Natural killer cell (primary cell): ENCODE measurements at regions not wholly inside any gene's neighbourhood (a gene's known extent, or its start where the extent isn't known, plus 50 kb on each side); places are given as distances from the start of the nearest gene placed in this dataset.
A peak's percentile ranks its signal among the peaks of the same experiment; 100 is the strongest.

Source experiments
- ATAC-seq, 3 donors: fragments of 150-1000 bp in 2 of 3; fragments of 200-7000 bp in 1 of 3; cut with Tn5 transposase; 1 replicate in 1 of 3; 2 replicates in 2 of 3; pipeline ENCODE4 v1.10.0; 2021; ENCODE audit warnings: mild to moderate bottlenecking in 2 of 3, moderate library complexity in 2 of 3
- DNase-seq, 2 donors: peaks; one replicate each; pipeline versions ENCODE4 v3.0.0 to v3.0.0-alpha.2; 2013 to 2021; ENCODE audit warnings: mixed read lengths in 1 of 2
- H3K27ac ChIP-seq: one replicate; pipeline ENCODE4 v1.5.1; 2013; ENCODE audit warnings: mild to moderate bottlenecking, low read length
- H3K27me3 ChIP-seq: one replicate; pipeline ENCODE4 v1.6.1; 2013; ENCODE audit warnings: low read length; ENCODE audit not compliant: control insufficient read depth, insufficient read depth
- H3K36me3 ChIP-seq: one replicate; pipeline ENCODE4 v1.6.1; 2013; ENCODE audit warnings: low read length; ENCODE audit not compliant: control insufficient read depth, insufficient read depth
- H3K4me1 ChIP-seq: one replicate; pipeline ENCODE4 v1.6.1; 2013; ENCODE audit warnings: low read length; ENCODE audit not compliant: control insufficient read depth, insufficient read depth
- H3K4me3 ChIP-seq: one replicate; pipeline ENCODE4 v1.5.1; 2013; ENCODE audit warnings: low read length
- H3K9me3 ChIP-seq: one replicate; pipeline ENCODE4 v1.6.1; 2013; ENCODE audit warnings: low read length; ENCODE audit not compliant: control insufficient read depth, insufficient read depth
- H3K27ac Mint-ChIP-seq, 2 donors: one replicate each; pipeline ENCODE4 v1.8.0; 2022; ENCODE audit warnings: mild to moderate bottlenecking in 2 of 2, mixed read lengths in 2 of 2, moderate library complexity in 1 of 2
- H3K27me3 Mint-ChIP-seq, 2 donors: one replicate each; pipeline ENCODE4 v1.8.0; 2022; ENCODE audit warnings: low read depth in 2 of 2, mixed read lengths in 2 of 2
- H3K36me3 Mint-ChIP-seq: one replicate; pipeline ENCODE4 v1.8.0; 2022; ENCODE audit warnings: mixed read lengths
- H3K4me1 Mint-ChIP-seq, 2 donors: one replicate each; pipeline ENCODE4 v1.8.0; 2022; ENCODE audit warnings: mixed read lengths in 2 of 2
- H3K4me3 Mint-ChIP-seq: one replicate; pipeline ENCODE4 v1.8.0; 2022; ENCODE audit warnings: mild to moderate bottlenecking, moderate library complexity, mixed read lengths
- H3K9me3 Mint-ChIP-seq, 2 donors: one replicate each; pipeline ENCODE4 v1.8.0; 2022; ENCODE audit warnings: mixed read lengths in 2 of 2
- WGBS: methylation state at CpG from one replicate; pipeline ENCODE4 v1.1.7; 2013; ENCODE audit warnings: missing lambda C conversion rate; ENCODE audit not compliant: insufficient coverage; 5-methylcytosine and 5-hydroxymethylcytosine counted together
- intact Hi-C: fragments of 100-400 bp; cut with micrococcal nuclease; formaldehyde crosslinking; loops from one replicate; pipeline ENCODE4 v1.14.2; 2022
- TF ChIP-seq, protein P1 (sequence below): fragments of 200-600 bp; IDR thresholded peaks from one replicate; pipeline ENCODE4 v1.8.0; 2022; ENCODE audit warnings: antibody characterized with exemption

- TF ChIP-seq, protein P1, sequence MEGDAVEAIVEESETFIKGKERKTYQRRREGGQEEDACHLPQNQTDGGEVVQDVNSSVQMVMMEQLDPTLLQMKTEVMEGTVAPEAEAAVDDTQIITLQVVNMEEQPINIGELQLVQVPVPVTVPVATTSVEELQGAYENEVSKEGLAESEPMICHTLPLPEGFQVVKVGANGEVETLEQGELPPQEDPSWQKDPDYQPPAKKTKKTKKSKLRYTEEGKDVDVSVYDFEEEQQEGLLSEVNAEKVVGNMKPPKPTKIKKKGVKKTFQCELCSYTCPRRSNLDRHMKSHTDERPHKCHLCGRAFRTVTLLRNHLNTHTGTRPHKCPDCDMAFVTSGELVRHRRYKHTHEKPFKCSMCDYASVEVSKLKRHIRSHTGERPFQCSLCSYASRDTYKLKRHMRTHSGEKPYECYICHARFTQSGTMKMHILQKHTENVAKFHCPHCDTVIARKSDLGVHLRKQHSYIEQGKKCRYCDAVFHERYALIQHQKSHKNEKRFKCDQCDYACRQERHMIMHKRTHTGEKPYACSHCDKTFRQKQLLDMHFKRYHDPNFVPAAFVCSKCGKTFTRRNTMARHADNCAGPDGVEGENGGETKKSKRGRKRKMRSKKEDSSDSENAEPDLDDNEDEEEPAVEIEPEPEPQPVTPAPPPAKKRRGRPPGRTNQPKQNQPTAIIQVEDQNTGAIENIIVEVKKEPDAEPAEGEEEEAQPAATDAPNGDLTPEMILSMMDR, result no peak
- H3K27ac ChIP-seq, result no peak overlapping the region
- no peaks in the 10 kb centered on the region for H3K27me3 ChIP-seq
- Mint-ChIP-seq H3K9me3 (no peaks in the 10 kb centered on the region), H3K4me3 (no peak overlapping the region), H3K4me1 (peaks cover 18 to 20% of the 10 kb centered on the region in 2 donors), H3K27ac (no peak overlapping the region), H3K27me3 (peaks cover 4 to 10% of the 10 kb centered on the region in 2 donors), H3K36me3 (no peaks in the 10 kb centered on the region)
- ATAC-seq (no peak), DNase-seq (no peak)
- peaks cover 14% of the 10 kb centered on the region for H3K4me1 ChIP-seq
- WGBS, result 91% methylated on average over 7 of the region's 7 CpGs
- intact Hi-C loops, result loop anchor here (10.0 kb wide), 1 partner anchor 60 kb away; no protein-coding TSS in a partner anchor
- no peaks in the 10 kb centered on the region for H3K36me3 ChIP-seq
- H3K4me3 ChIP-seq, result no peak overlapping the region
- H3K9me3 ChIP-seq, result no peaks in the 10 kb centered on the region
Measured at GRCh38 chr15:62855085-62855476, 187.5 kb upstream of the TPM1 start.

DNA sequence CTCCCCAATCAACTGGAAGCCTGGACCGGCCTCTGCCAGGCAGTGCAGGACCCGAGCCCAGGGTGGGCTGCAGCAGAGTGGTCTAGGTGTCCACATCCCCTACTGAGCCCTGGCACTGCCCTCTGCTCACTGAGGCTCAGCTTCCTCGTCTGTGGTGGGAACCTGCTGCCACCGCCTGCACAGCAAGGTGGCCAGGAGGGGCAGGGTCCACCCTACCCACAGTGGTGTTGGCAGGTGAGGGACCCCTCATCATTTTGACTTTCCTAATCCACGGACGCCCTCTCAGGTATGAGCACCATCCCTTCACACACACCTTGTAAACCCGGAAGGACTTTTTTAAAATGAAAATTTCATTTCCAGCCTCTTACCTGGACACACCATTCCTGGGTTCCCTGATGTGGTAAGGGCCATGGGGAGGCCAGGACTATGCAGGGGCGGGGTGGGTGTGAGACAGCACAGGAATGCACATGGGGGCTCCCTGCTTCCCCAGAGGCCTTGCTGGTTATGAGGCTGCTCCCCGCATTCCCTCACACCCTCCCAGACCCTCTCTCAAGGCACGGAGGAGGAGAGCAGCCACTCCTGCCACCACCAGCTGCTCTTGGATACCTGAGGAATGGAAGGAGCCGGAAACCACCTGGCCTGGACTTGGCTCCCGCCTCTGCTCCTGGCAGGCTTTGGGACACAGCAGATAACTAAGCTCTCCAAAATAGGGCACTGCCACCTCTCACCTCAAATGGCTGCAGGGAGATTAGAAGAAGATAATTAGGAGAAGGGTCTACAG lies 185.9 kb upstream of the TPM1 start:
- Mint-ChIP-seq H3K27ac (peak overlapping the region in 1 of 2 donors; percentile 72), H3K36me3 (no peaks in the 10 kb centered on the region), H3K27me3 (peaks cover 8 to 20% of the 10 kb centered on the region in 2 donors), H3K9me3 (no peaks in the 10 kb centered on the region), H3K4me3 (no peak overlapping the region), H3K4me1 (peaks cover 18 to 20% of the 10 kb centered on the region in 2 donors)
- WGBS, result 86% methylated on average over 12 of the region's 12 CpGs
- Histone ChIP-seq H3K9me3 (no peaks in the 10 kb centered on the region), H3K36me3 (no peaks in the 10 kb centered on the region), H3K4me3 (no peak overlapping the region), H3K27me3 (no peaks in the 10 kb centered on the region), H3K27ac (no peak overlapping the region), H3K4me1 (peaks cover 14% of the 10 kb centered on the region)
- TF ChIP-seq, protein P1, result no peak
- ATAC-seq (no peak), DNase-seq (no peak)
- intact Hi-C loops, result loop anchor here (10.0 kb wide), 1 partner anchor 58 kb away; no protein-coding TSS in a partner anchor

DNA sequence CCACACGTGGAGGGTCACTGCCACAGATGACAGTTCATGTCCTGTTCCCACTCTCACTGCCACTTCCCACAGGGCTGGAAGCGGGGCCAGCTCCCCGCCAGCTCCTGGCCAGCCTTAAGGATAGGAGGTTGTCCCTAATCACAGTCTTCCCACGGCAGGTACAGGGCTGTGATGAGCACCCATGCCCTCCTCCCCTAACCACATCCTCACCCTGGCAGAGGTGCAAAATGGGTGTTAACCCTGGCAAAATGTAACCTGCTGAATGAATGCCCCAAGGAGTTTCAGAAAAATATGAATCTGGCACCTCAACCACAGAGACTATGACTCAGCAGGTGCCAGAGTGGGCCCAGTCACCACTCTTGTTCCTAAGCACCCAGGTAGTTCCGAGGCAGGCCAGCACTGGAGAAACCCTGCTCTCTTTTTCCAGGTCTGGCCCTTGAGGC lies 185.1 kb upstream of the TPM1 start:
- no peaks in the 10 kb centered on the region for H3K9me3 ChIP-seq
- Mint-ChIP-seq H3K36me3 (no peaks in the 10 kb centered on the region), H3K27ac (peak overlapping the region in 1 of 2 donors; percentile 72), H3K4me1 (peaks cover 18 to 20% of the 10 kb centered on the region in 2 donors), H3K9me3 (no peaks in the 10 kb centered on the region), H3K27me3 (peaks cover 15 to 28% of the 10 kb centered on the region in 2 donors), H3K4me3 (peak overlapping the region; percentile 55)
- no peak overlapping the region for H3K27ac ChIP-seq
- H3K27me3 ChIP-seq, result no peaks in the 10 kb centered on the region
- TF ChIP-seq, protein P1, result no peak
- intact Hi-C loops, result loop anchor here (10.0 kb wide), 1 partner anchor 57 kb away; no protein-coding TSS in a partner anchor
- 39% methylated on average over 5 of the region's 5 CpGs for WGBS
- DNase-seq, result peak in 1 of 2 donors; percentile 49
- peaks cover 14% of the 10 kb centered on the region for H3K4me1 ChIP-seq
- no peak overlapping the region for H3K4me3 ChIP-seq
- H3K36me3 ChIP-seq, result no peaks in the 10 kb centered on the region
- peak; percentile 52 to 92 (median 89) for ATAC-seq
